ENCODE measurements at regions not wholly inside any gene's neighbourhood (a gene's known extent, or its start where the extent isn't known, plus 50 kb on each side); places are given as distances from the start of the nearest gene placed in this dataset.
A peak's percentile ranks its signal among the peaks of the same experiment; 100 is the strongest.
"Not testable (repeated sequence)": the region's sequence is repeated elsewhere in the genome, so short reads cannot be mapped to it uniquely, and the experiment has no call there.

DNA sequence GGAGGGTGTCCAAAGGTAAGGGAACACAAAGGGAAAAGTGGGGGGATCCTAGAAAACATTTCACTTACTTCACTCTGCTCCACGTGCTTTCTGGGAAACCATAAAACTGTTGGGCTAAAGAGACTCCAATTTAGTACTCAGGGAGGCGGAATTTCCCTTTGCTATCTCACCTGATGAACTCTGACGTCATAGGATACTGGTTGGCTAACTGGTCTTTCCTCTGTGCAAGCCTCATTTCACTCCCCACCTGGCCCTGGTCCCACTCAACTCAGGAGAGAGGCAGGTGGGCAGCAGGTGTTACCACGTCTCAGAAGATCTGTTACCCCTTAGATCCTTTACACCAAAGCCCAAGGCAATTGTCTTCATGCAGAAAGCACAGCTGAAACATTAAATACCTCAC lies 51.8 kb upstream of the PMAIP1 start:
- no peaks in the 10 kb centered on the region for H3K4me1 ChIP-seq (ENCODE audit: control insufficient read depth, insufficient read depth, low read length)
- DNase-seq: no peak
- H3K9me3 ChIP-seq (ENCODE audit: control insufficient read depth, low read length): no peaks in the 10 kb centered on the region
- H3K4me3 Mint-ChIP-seq: no peak overlapping the region
- H3K9me3 Mint-ChIP-seq: no peaks in the 10 kb centered on the region
- H3K9ac ChIP-seq (ENCODE audit: extremely low read depth, low read length, poor library complexity, severe bottlenecking): no peak overlapping the region
- H3K27me3 Mint-ChIP-seq (ENCODE audit: insufficient read depth): no peaks in the 10 kb centered on the region
- H3K36me3 ChIP-seq (ENCODE audit: control insufficient read depth, insufficient read depth, low read length): no peaks in the 10 kb centered on the region
- no peak for TF ChIP-seq CTCF (conservative IDR thresholded peaks at IDR 0.05)
- no peaks in the 10 kb centered on the region for H3K36me3 Mint-ChIP-seq (ENCODE audit: low read depth)
- peak overlapping the region; percentile 2 for H3K27ac Mint-ChIP-seq
- H3K27me3 ChIP-seq (ENCODE audit: control insufficient read depth, insufficient read depth, low read length, poor library complexity, severe bottlenecking): no peaks in the 10 kb centered on the region
- H3K4me1 Mint-ChIP-seq: peaks cover 14% of the 10 kb centered on the region
- H3K4me3 ChIP-seq (ENCODE audit: low read length): no peak overlapping the region
- H3K27ac ChIP-seq (ENCODE audit: low read depth, low read length): no peak overlapping the region
- 93% methylated on average over 4 of the region's 4 CpGs; no CpG with 5 or more reads in 1 of the 2 experiments for WGBS, 2 experiments (ENCODE audit: insufficient coverage in 1 of 2, insufficient read length in 1 of 2)

- H3K36me3 ChIP-seq (ENCODE audit: control insufficient read depth, insufficient read depth, low read length); H3K4me3 Mint-ChIP-seq; H3K9ac ChIP-seq (ENCODE audit: extremely low read depth, low read length, poor library complexity, severe bottlenecking); H3K9me3 ChIP-seq (ENCODE audit: control insufficient read depth, low read length); H3K4me3 ChIP-seq (ENCODE audit: low read length); H3K9me3 Mint-ChIP-seq; H3K27me3 ChIP-seq (ENCODE audit: control insufficient read depth, insufficient read depth, low read length, poor library complexity, severe bottlenecking); H3K36me3 Mint-ChIP-seq (ENCODE audit: low read depth); H3K27me3 Mint-ChIP-seq (ENCODE audit: insufficient read depth); H3K4me1 ChIP-seq (ENCODE audit: control insufficient read depth, insufficient read depth, low read length); H3K27ac ChIP-seq (ENCODE audit: low read depth, low read length); DNase-seq: not testable (repeated sequence)
- 90 to 91% methylated on average over 4 to 5 of the region's 5 CpGs for WGBS, 2 experiments (ENCODE audit: insufficient coverage in 1 of 2, insufficient read length in 1 of 2)
- H3K27ac Mint-ChIP-seq: peak overlapping the region; percentile 30
- peaks cover 14% of the 10 kb centered on the region for H3K4me1 Mint-ChIP-seq
These were observed 52.3 kb upstream of the PMAIP1 start for GRCh38 chr18:59847491-59847846.

DNA sequence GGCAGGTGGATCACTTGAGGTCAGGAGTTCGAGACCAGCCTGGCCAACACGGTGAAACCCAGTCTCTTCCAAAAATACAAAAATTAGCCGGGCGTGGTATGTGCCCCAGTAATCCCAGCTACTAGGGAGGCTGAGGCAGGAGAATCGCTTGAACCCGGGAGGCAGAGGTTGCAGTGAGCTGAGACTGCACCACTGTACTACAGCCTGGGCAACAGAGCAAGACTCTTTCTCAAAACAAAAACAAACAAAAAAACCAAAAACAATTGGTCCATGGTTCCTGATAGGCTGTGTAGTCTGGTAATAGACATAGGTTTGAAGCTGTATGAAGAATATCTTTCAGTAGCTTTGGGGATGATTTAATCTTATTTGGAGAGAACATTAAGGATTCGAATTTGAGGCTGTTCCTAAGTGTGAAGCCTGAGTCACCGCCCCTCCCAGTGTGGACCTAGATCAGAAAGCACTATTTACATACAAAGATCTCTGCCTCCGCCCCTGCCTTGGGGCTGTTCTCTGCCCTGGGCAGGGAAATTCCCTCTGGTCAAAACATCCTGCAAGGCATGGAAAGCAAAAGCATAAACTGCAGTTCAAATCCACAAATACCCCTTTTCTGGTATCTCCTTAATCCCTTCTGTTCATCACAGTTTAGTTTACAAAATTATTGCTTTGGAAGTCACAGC lies 52.8 kb upstream of the PMAIP1 start:
- peak; percentile 66 for DNase-seq
- WGBS, 2 experiments (ENCODE audit: insufficient coverage in 1 of 2, insufficient read length in 1 of 2): 87 to 92% methylated on average over 6 to 9 of the region's 9 CpGs
- Histone ChIP-seq H3K36me3 (ENCODE audit: control insufficient read depth, insufficient read depth, low read length) (no peaks in the 10 kb centered on the region), H3K27ac (ENCODE audit: low read depth, low read length) (no peak overlapping the region), H3K27me3 (ENCODE audit: control insufficient read depth, insufficient read depth, low read length, poor library complexity, severe bottlenecking) (no peaks in the 10 kb centered on the region), H3K4me3 (ENCODE audit: low read length) (no peak overlapping the region), H3K9ac (ENCODE audit: extremely low read depth, low read length, poor library complexity, severe bottlenecking) (no peak overlapping the region), H3K9me3 (ENCODE audit: control insufficient read depth, low read length) (no peaks in the 10 kb centered on the region), H3K4me1 (ENCODE audit: control insufficient read depth, insufficient read depth, low read length) (no peaks in the 10 kb centered on the region)
- Mint-ChIP-seq H3K4me1 (peaks cover 14% of the 10 kb centered on the region), H3K36me3 (ENCODE audit: low read depth) (no peaks in the 10 kb centered on the region), H3K4me3 (no peak overlapping the region), H3K9me3 (no peaks in the 10 kb centered on the region), H3K27me3 (ENCODE audit: insufficient read depth) (no peaks in the 10 kb centered on the region), H3K27ac (peak overlapping the region; percentile 30)
- no peak for TF ChIP-seq CTCF (conservative IDR thresholded peaks at IDR 0.05)

DNA sequence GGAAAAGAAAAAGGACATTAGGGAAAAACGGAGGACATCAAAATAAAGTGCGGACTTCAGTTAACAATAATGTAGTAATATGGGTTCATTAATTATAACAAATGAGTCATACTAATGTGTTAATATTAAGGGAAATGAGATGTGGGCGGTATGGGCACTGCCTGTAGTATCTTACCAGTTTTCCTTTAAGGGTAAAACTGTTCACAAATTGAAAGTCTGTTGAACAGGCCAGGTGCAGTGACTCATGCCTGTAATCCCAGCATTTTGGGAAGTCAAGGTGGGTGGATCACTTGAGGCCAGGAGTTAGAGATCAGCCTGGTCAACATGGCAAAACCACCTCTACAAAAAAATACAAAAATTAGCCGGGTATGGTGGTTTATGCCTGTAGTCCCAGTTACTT lies 56.8 kb upstream of the PMAIP1 start:
- H3K27ac Mint-ChIP-seq: no peak overlapping the region
- Histone ChIP-seq H3K9ac (ENCODE audit: extremely low read depth, low read length, poor library complexity, severe bottlenecking) (no peak overlapping the region), H3K36me3 (ENCODE audit: control insufficient read depth, insufficient read depth, low read length) (no peaks in the 10 kb centered on the region), H3K4me3 (ENCODE audit: low read length) (no peak overlapping the region), H3K4me1 (ENCODE audit: control insufficient read depth, insufficient read depth, low read length) (peaks cover 5% of the 10 kb centered on the region), H3K9me3 (ENCODE audit: control insufficient read depth, low read length) (no peaks in the 10 kb centered on the region), H3K27ac (ENCODE audit: low read depth, low read length) (no peak overlapping the region), H3K27me3 (ENCODE audit: control insufficient read depth, insufficient read depth, low read length, poor library complexity, severe bottlenecking) (no peaks in the 10 kb centered on the region)
- H3K4me1 Mint-ChIP-seq: peaks cover 26% of the 10 kb centered on the region
- no peak for TF ChIP-seq CTCF (conservative IDR thresholded peaks at IDR 0.05)
- H3K36me3 Mint-ChIP-seq (ENCODE audit: low read depth): no peaks in the 10 kb centered on the region
- no peak overlapping the region for H3K4me3 Mint-ChIP-seq
- 89 to 92% methylated on average over 1 to 4 of the region's 4 CpGs for WGBS, 2 experiments (ENCODE audit: insufficient coverage in 1 of 2, insufficient read length in 1 of 2)
- no peaks in the 10 kb centered on the region for H3K9me3 Mint-ChIP-seq
- no peaks in the 10 kb centered on the region for H3K27me3 Mint-ChIP-seq (ENCODE audit: insufficient read depth)
- DNase-seq: no peak
